ENCODE measurements at regions not wholly inside any gene's neighbourhood (a gene's known extent, or its start where the extent isn't known, plus 50 kb on each side); places are given as distances from the start of the nearest gene placed in this dataset.
"Not testable (repeated sequence)": the region's sequence is repeated elsewhere in the genome, so short reads cannot be mapped to it uniquely, and the experiment has no call there.

GRCh38 chr4:60897415-60897814 is 302.7 kb upstream of the ADGRL3 start:
- DNase-seq (ENCODE audit: low read depth) = no peak

GRCh38 chr4:60905162-60905561 is 295.0 kb upstream of the ADGRL3 start:
- no peak for DNase-seq (ENCODE audit: low read depth)

GRCh38 chr4:60911127-60911526 is 289.0 kb upstream of the ADGRL3 start:
- no peak for DNase-seq (ENCODE audit: low read depth)

GRCh38 chr4:60913002-60913401 is 287.1 kb upstream of the ADGRL3 start:
- no peak for DNase-seq (ENCODE audit: low read depth)

- no peak for DNase-seq (ENCODE audit: low read depth)
These were observed 286.5 kb upstream of the ADGRL3 start for GRCh38 chr4:60913671-60914070.

GRCh38 chr4:60921735-60922134 is 278.4 kb upstream of the ADGRL3 start:
- not testable (repeated sequence) for DNase-seq (ENCODE audit: low read depth)

GRCh38 chr4:60923075-60923474 is 277.1 kb upstream of the ADGRL3 start:
- no peak for DNase-seq (ENCODE audit: low read depth)

- DNase-seq (ENCODE audit: low read depth) = no peak
These were observed 273.5 kb upstream of the ADGRL3 start for GRCh38 chr4:60926624-60927023.

GRCh38 chr4:60930866-60931265 is 269.3 kb upstream of the ADGRL3 start:
- DNase-seq (ENCODE audit: low read depth) = no peak

GRCh38 chr4:60934566-60935295 is 265.4 kb upstream of the ADGRL3 start:
- no peak for DNase-seq (ENCODE audit: low read depth)

- DNase-seq (ENCODE audit: low read depth) = no peak
These were observed 261.9 kb upstream of the ADGRL3 start for GRCh38 chr4:60938181-60938580.

- no peak for DNase-seq (ENCODE audit: low read depth)
These were observed 261.5 kb upstream of the ADGRL3 start for GRCh38 chr4:60938621-60939020.

- DNase-seq (ENCODE audit: low read depth) = no peak
These were observed 256.1 kb upstream of the ADGRL3 start for GRCh38 chr4:60944060-60944459.

- no peak for DNase-seq (ENCODE audit: low read depth)
These were observed 254.5 kb upstream of the ADGRL3 start for GRCh38 chr4:60945641-60946040.

- DNase-seq (ENCODE audit: low read depth) = no peak
These were observed 252.1 kb upstream of the ADGRL3 start for GRCh38 chr4:60948008-60948407.

GRCh38 chr4:60952921-60953320 is 247.2 kb upstream of the ADGRL3 start:
- no peak for DNase-seq (ENCODE audit: low read depth)

GRCh38 chr4:60953826-60954225 is 246.3 kb upstream of the ADGRL3 start:
- DNase-seq (ENCODE audit: low read depth) = no peak

GRCh38 chr4:60962286-60962685 is 237.8 kb upstream of the ADGRL3 start:
- no peak for DNase-seq (ENCODE audit: low read depth)

- no peak for DNase-seq (ENCODE audit: low read depth)
These were observed 218.6 kb upstream of the ADGRL3 start for GRCh38 chr4:60981534-60981933.

- DNase-seq (ENCODE audit: low read depth) = no peak
These were observed 211.0 kb upstream of the ADGRL3 start for GRCh38 chr4:60989141-60989540.

GRCh38 chr4:60992037-60992436 is 208.1 kb upstream of the ADGRL3 start:
- no peak for DNase-seq (ENCODE audit: low read depth)

GRCh38 chr4:61003301-61003700 is 196.8 kb upstream of the ADGRL3 start:
- DNase-seq (ENCODE audit: low read depth) = no peak

- DNase-seq (ENCODE audit: low read depth) = no peak
These were observed 195.4 kb upstream of the ADGRL3 start for GRCh38 chr4:61004651-61005170.

- no peak for DNase-seq (ENCODE audit: low read depth)
These were observed 189.1 kb upstream of the ADGRL3 start for GRCh38 chr4:61011051-61011450.
